GM19438 (cell line): ENCODE measurements at regions not wholly inside any gene's neighbourhood (a gene's known extent, or its start where the extent isn't known, plus 50 kb on each side); places are given as distances from the start of the nearest gene placed in this dataset.

ENCODE experiments used
- ATAC-seq: cut with Tn5 transposase; IDR thresholded peaks from one replicate; pipeline ENCODE4 v1.9.1; 2021; ENCODE audit warnings: low read depth; ENCODE audit not compliant: unreplicated experiment

- no peak for ATAC-seq
These were observed 335.1 kb downstream of the SMARCA1 start for GRCh38 chrX:129188231-129188630.

DNA sequence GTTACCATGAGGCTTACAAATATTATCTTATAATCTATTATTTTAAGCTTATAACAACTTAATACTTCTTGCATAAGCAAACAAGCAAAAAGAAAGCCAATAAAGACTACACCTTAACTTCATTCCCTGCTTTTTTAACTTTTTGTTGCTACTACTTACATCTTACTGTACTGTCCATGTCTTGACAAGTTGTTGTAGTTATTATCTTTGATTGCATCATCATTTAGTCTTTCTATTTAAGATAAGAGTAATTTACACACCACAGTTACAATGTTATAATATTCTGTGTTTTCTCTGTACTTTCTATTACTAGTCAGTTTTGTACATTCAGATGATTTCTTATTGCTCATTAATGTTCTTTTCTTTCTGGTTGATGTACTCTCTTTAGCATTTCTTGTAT lies 346.6 kb downstream of the SMARCA1 start:
- no peak for ATAC-seq

DNA sequence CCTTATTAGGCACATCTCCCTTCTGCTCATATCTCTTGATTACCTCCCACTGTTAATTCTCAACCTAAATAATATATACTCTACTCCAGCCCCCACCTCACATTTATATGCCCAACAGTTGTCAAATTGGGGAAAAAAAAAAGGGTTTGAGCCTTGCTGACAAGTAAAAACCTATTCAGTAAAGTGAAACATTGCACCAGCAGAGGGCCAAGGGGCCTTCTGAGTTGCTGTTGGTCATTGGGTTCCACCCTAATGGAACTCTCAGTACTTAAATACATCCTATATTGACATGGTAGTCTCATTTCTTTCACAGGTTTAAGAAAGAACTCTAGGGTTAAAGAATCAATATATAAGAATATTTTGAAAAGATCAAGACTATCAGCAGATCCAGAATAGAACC lies 362.2 kb downstream of the SMARCA1 start:
- ATAC-seq, result no peak

DNA sequence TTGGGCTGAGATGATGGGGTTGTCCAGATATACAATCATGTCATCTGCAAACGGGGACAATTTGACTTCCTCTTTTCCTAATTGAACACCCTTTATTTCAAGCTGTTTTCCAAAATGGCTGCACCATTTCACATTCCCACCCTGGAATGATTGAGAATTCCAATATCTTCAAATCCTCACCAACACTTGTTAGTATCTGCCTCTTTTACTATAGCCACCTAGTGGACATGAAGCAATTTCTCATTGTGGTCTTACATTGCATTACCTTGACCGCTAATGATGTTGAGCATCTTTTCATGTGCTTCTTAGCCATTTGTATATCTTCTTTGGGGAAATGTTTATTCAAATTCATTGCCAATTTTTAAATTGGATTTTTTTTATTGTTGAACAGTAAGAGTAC lies 364.8 kb downstream of the SMARCA1 start:
- ATAC-seq, result no peak

- ATAC-seq, result no peak
These were observed 377.4 kb downstream of the SMARCA1 start for GRCh38 chrX:129145840-129146272.

GRCh38 chrX:129145385-129145784 lies 377.9 kb downstream of the SMARCA1 start:
- no peak for ATAC-seq

GRCh38 chrX:129144172-129145038 lies 378.9 kb downstream of the SMARCA1 start:
- no peak for ATAC-seq

DNA sequence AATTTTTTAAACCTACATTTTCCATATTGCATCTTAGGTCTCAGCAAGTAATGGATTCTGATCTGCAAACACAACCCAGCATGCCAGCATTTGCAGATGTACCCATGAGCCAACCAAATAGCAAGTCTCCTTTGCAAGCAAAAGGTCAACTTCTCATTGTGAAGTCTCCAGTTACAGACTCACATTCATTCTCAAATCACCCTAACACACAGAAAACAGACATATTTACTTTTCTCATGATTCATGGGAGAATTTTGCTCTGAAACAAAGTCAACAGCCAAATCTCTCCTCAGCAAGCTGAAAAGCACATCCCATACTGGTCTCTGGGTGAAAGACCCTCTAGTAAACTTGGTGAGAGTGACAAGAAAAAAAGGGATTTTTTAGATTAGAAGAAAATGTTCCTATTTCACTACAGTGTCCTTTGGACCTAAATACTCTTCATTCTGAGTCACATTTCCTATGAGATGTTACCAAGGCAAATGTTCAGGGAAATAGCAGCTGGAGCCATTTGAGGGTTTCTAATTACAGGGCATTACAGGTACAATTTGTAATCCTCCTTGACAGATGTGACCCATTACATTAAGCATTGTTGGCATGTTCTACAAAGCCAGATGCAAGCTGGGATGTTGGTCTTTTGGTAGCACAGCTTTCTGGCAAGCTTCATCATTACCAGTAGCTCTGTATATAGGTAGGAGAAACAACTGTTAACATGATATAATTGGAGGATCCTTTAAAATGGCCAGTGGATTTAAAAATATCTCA lies 383.3 kb downstream of the SMARCA1 start:
- ATAC-seq, result no peak

DNA sequence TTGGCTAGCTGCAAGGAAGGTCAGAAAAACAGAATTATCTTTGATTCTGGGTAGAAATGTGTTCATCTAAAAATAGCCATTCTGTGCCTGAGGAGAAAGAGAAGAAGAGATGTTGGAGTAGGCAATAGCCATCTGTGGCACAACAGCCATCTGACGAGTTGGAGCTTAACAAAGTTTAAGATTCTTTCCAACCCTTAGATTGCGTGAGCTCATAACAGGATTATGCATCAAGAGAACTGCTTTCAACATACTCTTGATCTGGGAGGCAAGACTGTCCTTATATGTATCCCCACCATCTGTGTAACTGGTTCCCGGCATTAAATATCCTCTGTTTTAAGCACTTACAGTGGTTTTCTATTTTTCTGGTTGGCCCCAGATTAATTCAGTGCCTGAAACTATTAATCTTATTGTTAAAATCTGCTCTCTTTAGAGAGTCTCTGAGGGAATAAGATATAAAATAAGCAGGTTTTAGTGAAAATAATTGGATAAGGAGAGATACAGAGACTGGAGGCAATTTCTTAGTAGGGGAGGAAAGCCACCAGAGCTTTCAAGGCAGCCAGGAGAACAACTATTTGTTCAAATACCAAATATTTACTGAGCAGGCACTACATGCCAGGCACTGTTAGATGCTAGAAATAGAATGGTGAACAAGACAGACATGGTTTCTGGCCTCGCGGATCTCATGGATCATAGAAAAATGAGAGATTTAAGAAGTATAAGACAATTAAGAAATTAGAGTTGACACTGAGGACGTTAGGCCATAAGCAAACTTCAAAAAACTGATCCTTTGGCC lies 398.0 kb downstream of the SMARCA1 start:
- no peak for ATAC-seq

- ATAC-seq, result no peak
These were observed 399.5 kb downstream of the SMARCA1 start for GRCh38 chrX:129123795-129124194.

- ATAC-seq, result no peak
These were observed 406.4 kb downstream of the SMARCA1 start for GRCh38 chrX:129116676-129117470.

DNA sequence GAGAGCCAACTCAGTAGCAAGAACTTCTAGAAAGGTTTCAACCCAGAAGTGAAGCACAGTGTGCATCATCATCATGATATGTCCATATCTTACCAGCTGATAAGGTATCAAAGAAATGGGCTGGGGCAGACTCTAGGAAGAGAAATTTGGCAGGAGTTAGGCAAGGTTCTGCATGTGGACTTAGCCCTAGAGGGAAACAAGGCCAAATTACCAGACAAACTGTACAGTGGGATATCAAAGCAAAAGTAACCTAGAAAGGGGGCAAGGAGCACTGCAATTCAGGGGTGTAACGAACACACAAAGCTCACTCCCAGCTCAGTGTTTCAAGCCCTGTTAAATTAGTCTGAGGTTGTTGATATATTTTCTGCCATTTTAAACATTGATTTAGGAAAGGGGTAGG lies 407.4 kb downstream of the SMARCA1 start:
- ATAC-seq, result no peak

- ATAC-seq, result peak; percentile 89
These were observed 408.2 kb downstream of the SMARCA1 start for GRCh38 chrX:129115104-129115503.

GRCh38 chrX:129111081-129111798 lies 412.1 kb downstream of the SMARCA1 start:
- ATAC-seq, result no peak

DNA sequence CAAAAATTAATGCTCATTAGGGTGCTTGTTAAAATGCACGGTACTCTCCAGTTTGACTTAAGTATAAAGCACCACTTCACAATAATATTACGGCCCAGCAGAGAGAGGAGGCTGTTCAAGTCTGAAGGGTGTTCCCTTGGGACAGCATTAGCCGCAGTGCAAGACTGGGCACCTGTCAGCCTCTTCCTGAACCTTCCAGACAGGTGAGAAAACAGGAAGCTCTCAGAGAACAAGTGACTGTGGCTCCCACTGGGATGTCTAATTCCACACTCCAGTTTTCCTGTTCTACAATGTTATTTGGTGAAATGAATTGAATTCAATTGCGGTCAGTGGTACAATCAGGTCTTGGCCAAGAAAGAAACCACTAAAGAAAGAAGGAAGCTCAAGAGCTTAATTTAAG lies 414.4 kb downstream of the SMARCA1 start:
- no peak for ATAC-seq

DNA sequence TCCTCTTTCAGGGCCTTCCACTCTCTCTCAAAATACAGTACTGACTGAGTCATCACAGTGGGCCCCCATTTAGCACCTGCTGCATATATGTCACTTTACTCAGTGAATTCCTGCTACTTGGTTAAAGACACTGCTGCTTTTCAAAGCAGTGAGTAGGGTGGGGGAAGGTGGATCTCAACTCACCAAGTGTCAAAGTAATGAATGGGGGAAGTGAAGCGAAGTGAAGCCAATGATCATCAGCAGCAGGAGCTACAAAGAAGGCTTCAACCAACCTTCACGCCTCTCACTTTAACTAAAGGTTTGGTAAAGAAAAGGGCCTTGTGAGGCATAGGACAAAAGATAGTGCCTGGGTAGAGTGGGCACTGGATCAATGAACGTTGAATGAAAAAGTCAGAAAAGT lies 424.1 kb downstream of the SMARCA1 start:
- no peak for ATAC-seq

GRCh38 chrX:129097668-129098067 lies 425.6 kb downstream of the SMARCA1 start:
- ATAC-seq, result no peak

DNA sequence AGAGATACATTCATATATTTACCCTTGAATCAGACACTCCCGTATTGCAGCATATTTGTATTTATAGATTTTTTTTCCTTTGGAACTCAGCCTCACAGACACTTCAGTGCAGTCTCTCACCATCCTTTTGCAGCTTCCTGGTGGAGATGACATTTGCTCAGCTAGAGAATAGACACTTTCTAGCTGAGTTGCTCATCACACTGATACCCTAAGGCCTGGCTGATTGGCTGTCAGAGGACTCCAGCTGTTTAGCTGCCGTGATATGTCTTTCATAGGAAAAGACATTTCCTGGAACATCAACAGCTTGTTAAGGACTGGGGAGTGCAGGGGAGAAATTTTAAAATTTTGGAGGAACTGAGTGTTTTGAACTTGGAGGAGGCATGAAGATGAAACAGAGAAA lies 429.6 kb downstream of the SMARCA1 start:
- ATAC-seq, result no peak

DNA sequence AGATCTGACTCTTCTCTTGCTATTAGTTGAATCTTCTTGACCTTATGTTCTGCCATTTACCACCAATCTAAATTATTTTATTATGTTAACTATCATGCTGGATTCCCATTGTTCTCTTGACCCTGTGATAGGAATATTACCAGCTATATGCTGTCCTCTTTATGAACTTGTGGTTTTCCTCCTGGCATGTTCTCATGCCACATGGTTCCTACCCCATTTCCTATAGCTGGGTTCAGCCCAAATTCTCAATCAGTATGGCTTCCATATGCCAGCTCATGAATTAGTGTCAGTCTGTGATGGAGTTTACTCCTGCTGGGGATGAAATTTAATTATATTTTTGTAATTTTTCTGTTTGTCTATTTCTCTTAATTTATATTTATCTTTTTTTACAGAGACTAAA lies 430.5 kb downstream of the SMARCA1 start:
- ATAC-seq, result no peak

- no peak for ATAC-seq
These were observed 431.0 kb downstream of the SMARCA1 start for GRCh38 chrX:129092242-129092641.
